ENCODE measurements at regions not wholly inside any gene's neighbourhood (a gene's known extent, or its start where the extent isn't known, plus 50 kb on each side); places are given as distances from the start of the nearest gene placed in this dataset.

GRCh38 chr3:73215281-73215680, 153.8 kb downstream of the EBLN2 start:
- no peak overlapping the region for H3K4me3 Mint-ChIP-seq (ENCODE audit: unreplicated experiment)
- no peaks in the 10 kb centered on the region for H3K36me3 Mint-ChIP-seq (ENCODE audit: low read depth, unreplicated experiment)
- no peak for DNase-seq (ENCODE audit: low spot score)
- TF ChIP-seq, protein P1, sequence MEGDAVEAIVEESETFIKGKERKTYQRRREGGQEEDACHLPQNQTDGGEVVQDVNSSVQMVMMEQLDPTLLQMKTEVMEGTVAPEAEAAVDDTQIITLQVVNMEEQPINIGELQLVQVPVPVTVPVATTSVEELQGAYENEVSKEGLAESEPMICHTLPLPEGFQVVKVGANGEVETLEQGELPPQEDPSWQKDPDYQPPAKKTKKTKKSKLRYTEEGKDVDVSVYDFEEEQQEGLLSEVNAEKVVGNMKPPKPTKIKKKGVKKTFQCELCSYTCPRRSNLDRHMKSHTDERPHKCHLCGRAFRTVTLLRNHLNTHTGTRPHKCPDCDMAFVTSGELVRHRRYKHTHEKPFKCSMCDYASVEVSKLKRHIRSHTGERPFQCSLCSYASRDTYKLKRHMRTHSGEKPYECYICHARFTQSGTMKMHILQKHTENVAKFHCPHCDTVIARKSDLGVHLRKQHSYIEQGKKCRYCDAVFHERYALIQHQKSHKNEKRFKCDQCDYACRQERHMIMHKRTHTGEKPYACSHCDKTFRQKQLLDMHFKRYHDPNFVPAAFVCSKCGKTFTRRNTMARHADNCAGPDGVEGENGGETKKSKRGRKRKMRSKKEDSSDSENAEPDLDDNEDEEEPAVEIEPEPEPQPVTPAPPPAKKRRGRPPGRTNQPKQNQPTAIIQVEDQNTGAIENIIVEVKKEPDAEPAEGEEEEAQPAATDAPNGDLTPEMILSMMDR (IDR thresholded peaks at IDR 0.05; ENCODE audit: unreplicated experiment): no peak
- no peaks in the 10 kb centered on the region for H3K27me3 Mint-ChIP-seq (ENCODE audit: unreplicated experiment)
- no peaks in the 10 kb centered on the region for H3K9me3 Mint-ChIP-seq (ENCODE audit: unreplicated experiment)
- no peaks in the 10 kb centered on the region for H3K4me1 Mint-ChIP-seq (ENCODE audit: unreplicated experiment)
- H3K27ac Mint-ChIP-seq (ENCODE audit: unreplicated experiment): no peak overlapping the region

- Mint-ChIP-seq H3K27me3 (ENCODE audit: unreplicated experiment) (no peaks in the 10 kb centered on the region), H3K4me3 (ENCODE audit: unreplicated experiment) (no peak overlapping the region), H3K9me3 (ENCODE audit: unreplicated experiment) (no peaks in the 10 kb centered on the region), H3K36me3 (ENCODE audit: low read depth, unreplicated experiment) (no peaks in the 10 kb centered on the region), H3K4me1 (ENCODE audit: unreplicated experiment) (no peaks in the 10 kb centered on the region), H3K27ac (ENCODE audit: unreplicated experiment) (no peak overlapping the region)
- no peak for DNase-seq (ENCODE audit: low spot score)
- TF ChIP-seq, protein P1 (IDR thresholded peaks at IDR 0.05; ENCODE audit: unreplicated experiment): no peak
Measured at GRCh38 chr3:73215901-73216300, 154.4 kb downstream of the EBLN2 start.

DNA sequence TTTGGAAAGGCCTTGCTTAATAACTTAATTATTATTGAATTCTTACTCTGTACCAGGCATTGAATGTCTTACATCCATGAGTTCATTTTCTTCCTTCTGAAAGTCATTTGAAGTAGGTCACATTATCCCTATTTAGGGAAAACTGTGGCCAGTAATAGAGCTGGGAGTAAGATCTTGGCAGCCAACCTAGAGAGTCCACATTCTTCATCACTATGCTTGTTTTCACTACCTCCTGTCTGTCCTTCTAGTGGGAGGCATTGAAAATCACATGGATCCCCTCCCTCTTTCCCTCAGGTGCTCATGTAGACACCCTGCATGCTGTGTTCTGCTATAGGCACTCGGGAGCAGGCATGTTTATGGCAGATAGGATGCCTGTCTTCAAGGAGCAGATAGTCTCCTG, 154.9 kb downstream of the EBLN2 start:
- no peak for DNase-seq (ENCODE audit: low spot score)
- no peaks in the 10 kb centered on the region for H3K4me1 Mint-ChIP-seq (ENCODE audit: unreplicated experiment)
- H3K27me3 Mint-ChIP-seq (ENCODE audit: unreplicated experiment): no peaks in the 10 kb centered on the region
- TF ChIP-seq, protein P1 (IDR thresholded peaks at IDR 0.05; ENCODE audit: unreplicated experiment): no peak
- H3K9me3 Mint-ChIP-seq (ENCODE audit: unreplicated experiment): no peaks in the 10 kb centered on the region
- no peak overlapping the region for H3K27ac Mint-ChIP-seq (ENCODE audit: unreplicated experiment)
- H3K4me3 Mint-ChIP-seq (ENCODE audit: unreplicated experiment): no peak overlapping the region
- no peaks in the 10 kb centered on the region for H3K36me3 Mint-ChIP-seq (ENCODE audit: low read depth, unreplicated experiment)

- H3K36me3 Mint-ChIP-seq (ENCODE audit: low read depth, unreplicated experiment): no peaks in the 10 kb centered on the region
- DNase-seq (ENCODE audit: low spot score): no peak
- no peak overlapping the region for H3K4me3 Mint-ChIP-seq (ENCODE audit: unreplicated experiment)
- TF ChIP-seq, protein P1 (IDR thresholded peaks at IDR 0.05; ENCODE audit: unreplicated experiment): no peak
- no peaks in the 10 kb centered on the region for H3K4me1 Mint-ChIP-seq (ENCODE audit: unreplicated experiment)
- H3K9me3 Mint-ChIP-seq (ENCODE audit: unreplicated experiment): no peaks in the 10 kb centered on the region
- no peaks in the 10 kb centered on the region for H3K27me3 Mint-ChIP-seq (ENCODE audit: unreplicated experiment)
- no peak overlapping the region for H3K27ac Mint-ChIP-seq (ENCODE audit: unreplicated experiment)
Measured at GRCh38 chr3:73222126-73222525, 160.7 kb downstream of the EBLN2 start.

DNA sequence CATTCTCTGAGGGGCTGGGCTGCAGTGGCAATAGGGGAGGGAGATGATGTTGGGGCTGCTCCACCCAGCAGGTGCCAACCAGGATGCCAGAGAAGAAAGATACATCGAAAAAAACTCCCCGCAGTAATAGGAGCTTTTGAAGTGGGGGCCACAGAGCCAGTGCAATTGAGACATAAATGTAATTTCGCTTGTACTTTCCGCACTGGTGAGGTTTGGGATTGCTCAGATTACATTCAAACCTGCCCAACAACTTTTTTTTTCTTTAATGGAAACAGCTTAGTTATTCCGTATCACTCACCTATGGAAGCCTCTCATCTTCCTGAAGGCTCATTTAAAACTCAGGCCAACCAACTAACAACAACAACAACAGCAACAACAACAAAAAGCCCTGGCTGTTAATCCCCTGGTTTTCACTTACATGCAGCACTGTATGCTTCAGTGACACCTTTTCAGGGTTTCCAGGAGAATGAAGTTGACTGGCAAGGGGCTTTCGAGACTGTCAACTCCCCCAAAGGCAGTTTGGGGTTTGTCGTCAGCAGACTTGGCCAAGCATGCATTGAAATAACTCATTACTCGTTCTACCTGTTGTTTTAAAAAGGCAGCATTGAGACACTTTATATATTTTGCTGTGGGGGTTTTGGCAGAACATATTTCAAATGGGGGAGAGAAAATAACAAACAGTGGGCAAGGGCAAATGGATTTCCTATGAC, 163.8 kb downstream of the EBLN2 start:
- H3K27me3 Mint-ChIP-seq (ENCODE audit: unreplicated experiment): no peaks in the 10 kb centered on the region

More for the DNA sequence above, 163.8 kb downstream of the EBLN2 start:
- no peak overlapping the region for H3K4me3 Mint-ChIP-seq (ENCODE audit: unreplicated experiment)
- H3K36me3 Mint-ChIP-seq (ENCODE audit: low read depth, unreplicated experiment): no peaks in the 10 kb centered on the region
- no peaks in the 10 kb centered on the region for H3K9me3 Mint-ChIP-seq (ENCODE audit: unreplicated experiment)
- H3K27ac Mint-ChIP-seq (ENCODE audit: unreplicated experiment): no peak overlapping the region
- no peak for DNase-seq (ENCODE audit: low spot score)
- TF ChIP-seq, protein P1 (IDR thresholded peaks at IDR 0.05; ENCODE audit: unreplicated experiment): no peak
- H3K4me1 Mint-ChIP-seq (ENCODE audit: unreplicated experiment): peaks cover 2% of the 10 kb centered on the region

Measured in endothelial cell (in vitro differentiated cells).